ENCODE measurements at regions not wholly inside any gene's neighbourhood (a gene's known extent, or its start where the extent isn't known, plus 50 kb on each side); places are given as distances from the start of the nearest gene placed in this dataset.

DNA sequence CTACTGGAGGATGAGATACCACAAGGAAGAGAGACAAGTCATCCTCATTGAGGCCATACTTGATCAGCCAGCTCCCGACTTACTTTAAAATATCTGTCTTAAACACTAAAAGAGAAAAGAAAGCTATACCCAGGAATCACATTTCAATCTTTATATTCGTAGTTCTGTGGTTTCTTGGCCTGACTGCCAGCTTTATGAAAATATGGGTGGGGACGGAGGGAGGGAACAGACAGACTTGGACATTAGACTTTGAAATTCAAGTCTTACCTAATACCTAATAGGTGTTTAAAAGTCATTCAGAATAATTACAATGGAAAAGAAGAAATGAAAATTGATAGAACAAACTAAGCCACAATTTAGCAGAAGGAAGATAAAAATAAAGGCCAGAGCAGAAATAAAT is 604.8 kb upstream of the RORB start:
- dilution Hi-C loops (cut with HindIII; ENCODE audit: low sequenced_read_pairs, unreplicated experiment), result no loop called here
- peaks cover 4% of the 10 kb centered on the region for H3K9me3 ChIP-seq (ENCODE audit: control insufficient read depth, insufficient read depth, low read length)
- H2BK5ac ChIP-seq (ENCODE audit: low read depth, low read length, poor library complexity, severe bottlenecking), result no peak overlapping the region
- in situ Hi-C loops (cut with MboI; ENCODE audit: low sequenced_read_pairs), result no loop called here
- no peak overlapping the region for H2AK5ac ChIP-seq (ENCODE audit: low read depth, low read length)
- CTCF ChIA-PET, result no interaction called here
- no peaks in the 10 kb centered on the region for H3K36me3 ChIP-seq (ENCODE audit: control insufficient read depth, insufficient read depth, low read length)
- no peaks in the 10 kb centered on the region for H3K9me1 ChIP-seq (ENCODE audit: insufficient read depth, low read length)
- no peaks in the 10 kb centered on the region for H3K4me1 ChIP-seq (ENCODE audit: control insufficient read depth, insufficient read depth, low read length)
- H2AK9ac ChIP-seq (replicated peaks; ENCODE audit: low read depth, low read length, poor library complexity), result no peak overlapping the region
- no peak overlapping the region for H3K27ac ChIP-seq (ENCODE audit: insufficient read depth, low read length)
- no peak overlapping the region for H2BK20ac ChIP-seq (ENCODE audit: low read depth, low read length)
- H4K91ac ChIP-seq (ENCODE audit: insufficient read depth, low read depth, low read length), result no peak overlapping the region
- POLR2A ChIA-PET (ENCODE audit: unreplicated experiment), result no interaction called here
- no peaks in the 10 kb centered on the region for H3K27me3 ChIP-seq (ENCODE audit: control insufficient read depth, insufficient read depth, low read length)
- H3K9ac ChIP-seq (ENCODE audit: low read depth, low read length), result no peak overlapping the region
- intact Hi-C loops (cut with micrococcal nuclease), result loop anchor here (10.0 kb wide), 1 partner anchor 62 kb away; no protein-coding TSS in a partner anchor
- BruUV-seq (replicated peaks), result no TSS peak
- H3K23ac ChIP-seq (ENCODE audit: low read depth, low read length), result no peak overlapping the region
- H4K20me1 ChIP-seq (ENCODE audit: insufficient read depth, low read length), result no peaks in the 10 kb centered on the region
- DNase-seq (no peak), ATAC-seq (ENCODE audit: low read depth) (no peak)
- no peak overlapping the region for H4K8ac ChIP-seq (ENCODE audit: low read depth in 2 of 2, low read length in 2 of 2)
- no CpG with 5 or more reads among the region's 3 CpGs for WGBS, 2 experiments (ENCODE audit: extremely low coverage in 2 of 2, insufficient read length in 1 of 2)
- no peak overlapping the region for H3K4me3 ChIP-seq (ENCODE audit: insufficient read depth, low read depth, low read length)
- H3K79me1 ChIP-seq (ENCODE audit: low read depth in 1 of 2, low read length in 2 of 2), result no peaks in the 10 kb centered on the region
- H3K18ac ChIP-seq (ENCODE audit: low read depth, low read length), result no peak overlapping the region
- H3K4me2 ChIP-seq (ENCODE audit: low read depth, low read length), result no peak overlapping the region
- no peak overlapping the region for H2BK15ac ChIP-seq (ENCODE audit: low read depth, low read length)
- H3K4ac ChIP-seq (ENCODE audit: low read depth, low read length), result no peak overlapping the region
- H2BK120ac ChIP-seq (ENCODE audit: low read depth, low read length), result no peak overlapping the region
- no peak overlapping the region for H3K56ac ChIP-seq (ENCODE audit: extremely low read depth, insufficient read depth, low read length)
- no peak overlapping the region for H4K5ac ChIP-seq (ENCODE audit: low read depth, low read length)
- TF ChIP-seq, protein P1, sequence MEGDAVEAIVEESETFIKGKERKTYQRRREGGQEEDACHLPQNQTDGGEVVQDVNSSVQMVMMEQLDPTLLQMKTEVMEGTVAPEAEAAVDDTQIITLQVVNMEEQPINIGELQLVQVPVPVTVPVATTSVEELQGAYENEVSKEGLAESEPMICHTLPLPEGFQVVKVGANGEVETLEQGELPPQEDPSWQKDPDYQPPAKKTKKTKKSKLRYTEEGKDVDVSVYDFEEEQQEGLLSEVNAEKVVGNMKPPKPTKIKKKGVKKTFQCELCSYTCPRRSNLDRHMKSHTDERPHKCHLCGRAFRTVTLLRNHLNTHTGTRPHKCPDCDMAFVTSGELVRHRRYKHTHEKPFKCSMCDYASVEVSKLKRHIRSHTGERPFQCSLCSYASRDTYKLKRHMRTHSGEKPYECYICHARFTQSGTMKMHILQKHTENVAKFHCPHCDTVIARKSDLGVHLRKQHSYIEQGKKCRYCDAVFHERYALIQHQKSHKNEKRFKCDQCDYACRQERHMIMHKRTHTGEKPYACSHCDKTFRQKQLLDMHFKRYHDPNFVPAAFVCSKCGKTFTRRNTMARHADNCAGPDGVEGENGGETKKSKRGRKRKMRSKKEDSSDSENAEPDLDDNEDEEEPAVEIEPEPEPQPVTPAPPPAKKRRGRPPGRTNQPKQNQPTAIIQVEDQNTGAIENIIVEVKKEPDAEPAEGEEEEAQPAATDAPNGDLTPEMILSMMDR (conservative IDR thresholded peaks at IDR 0.05; ENCODE audit: low read depth, low read length), result no peak
- no peak for TF ChIP-seq CHD1 (IDR thresholded peaks at IDR 0.05; ENCODE audit: low read depth, low read length)
- TF ChIP-seq RFX5 (IDR thresholded peaks at IDR 0.05; ENCODE audit: low read depth, low read length), result no peak
- no peak for TF ChIP-seq RCOR1 (IDR thresholded peaks at IDR 0.05; ENCODE audit: insufficient replicate concordance, low read length)
- TF ChIP-seq BHLHE40 (IDR thresholded peaks at IDR 0.05; ENCODE audit: low read depth, low read length), result no peak
- no peak overlapping the region for H2AFZ ChIP-seq (replicated peaks; ENCODE audit: low read length, poor library complexity)
- no peak overlapping the region for H3K14ac ChIP-seq (replicated peaks; ENCODE audit: low read depth, low read length)

Data from IMR-90 (cell line).